DOHH2 (cell line): ENCODE measurements at regions not wholly inside any gene's neighbourhood (a gene's known extent, or its start where the extent isn't known, plus 50 kb on each side); places are given as distances from the start of the nearest gene placed in this dataset.

Experiments used
- H3F3A ChIP-seq: fragments of 200-600 bp; sonication (generic), shearing (Covaris generic); 2 replicates; pipeline ENCODE4 v1.6.0; 2016; ENCODE audit warnings: antibody characterized with exemption, mild to moderate bottlenecking; ENCODE audit not compliant: control insufficient read depth, insufficient read depth
- H3K27ac ChIP-seq: fragments of 200-600 bp; sonication (generic); 2 replicates; pipeline ENCODE4 v1.5.1; 2014; ENCODE audit warnings: low read depth, mild to moderate bottlenecking, low read length, moderate library complexity
- H3K27me3 ChIP-seq: fragments of 200-600 bp; sonication (generic); 2 replicates; pipeline ENCODE4 v1.6.1; 2014; ENCODE audit warnings: mild to moderate bottlenecking, low read length, mixed read lengths; ENCODE audit not compliant: control insufficient read depth
- H3K36me3 ChIP-seq: fragments of 200-600 bp; sonication (generic); 2 replicates; pipeline ENCODE4 v1.6.1; 2014; ENCODE audit warnings: mild to moderate bottlenecking, low read length, moderate library complexity, mixed read lengths; ENCODE audit not compliant: control insufficient read depth
- H3K4me1 ChIP-seq: fragments of 200-600 bp; sonication (generic); 2 replicates; pipeline ENCODE4 v1.6.1; 2014; ENCODE audit warnings: mild to moderate bottlenecking, low read length, mixed read lengths; ENCODE audit not compliant: control insufficient read depth
- H3K4me2 ChIP-seq: fragments of 200-600 bp; sonication (generic); 2 replicates; pipeline ENCODE4 v1.6.0; 2014; ENCODE audit warnings: mild to moderate bottlenecking, low read length, moderate library complexity
- H3K4me3 ChIP-seq: fragments of 200-600 bp; sonication (generic); 2 replicates; pipeline ENCODE4 v1.5.1; 2014; ENCODE audit warnings: mild to moderate bottlenecking, low read length, mixed read lengths
- H3K79me2 ChIP-seq: fragments of 200-600 bp; sonication (generic); 2 replicates; pipeline ENCODE4 v1.6.1; 2014; ENCODE audit warnings: mild to moderate bottlenecking, low read length, mixed read lengths; ENCODE audit not compliant: control insufficient read depth
- H3K9me2 ChIP-seq: fragments of 200-600 bp; sonication (generic); replicated peaks from 2 replicates; pipeline ENCODE4 v1.6.1; 2014; ENCODE audit warnings: mild to moderate bottlenecking, low read length, mixed read lengths; ENCODE audit not compliant: control insufficient read depth
- H3K9me3 ChIP-seq: fragments of 200-600 bp; sonication (generic); 2 replicates; pipeline ENCODE4 v1.6.1; 2014; ENCODE audit warnings: antibody characterized with exemption, low read length, mixed read lengths; ENCODE audit not compliant: control insufficient read depth, insufficient read depth
- H4K20me1 ChIP-seq: fragments of 200-600 bp; sonication (generic); 2 replicates; pipeline ENCODE4 v1.6.0; 2014; ENCODE audit warnings: low read depth, mild to moderate bottlenecking, antibody characterized with exemption, low read length, moderate library complexity; ENCODE audit not compliant: control insufficient read depth, insufficient read depth
- EZH2phosphoT487 ChIP-seq: fragments of 200-600 bp; sonication (generic); IDR thresholded peaks from 2 replicates; pipeline ENCODE4 v1.6.1; 2017; ENCODE audit warnings: borderline replicate concordance, mild to moderate bottlenecking, antibody characterized with exemption, low read length, moderate library complexity, mixed read lengths
- TF ChIP-seq, protein P1 (sequence below): fragments of 200-600 bp; sonication (generic); IDR thresholded peaks from one replicate; pipeline ENCODE4 v1.5.1; 2014; ENCODE audit warnings: antibody characterized with exemption, mild to moderate bottlenecking, low read depth, low read length; ENCODE audit not compliant: poor library complexity, severe bottlenecking

DNA sequence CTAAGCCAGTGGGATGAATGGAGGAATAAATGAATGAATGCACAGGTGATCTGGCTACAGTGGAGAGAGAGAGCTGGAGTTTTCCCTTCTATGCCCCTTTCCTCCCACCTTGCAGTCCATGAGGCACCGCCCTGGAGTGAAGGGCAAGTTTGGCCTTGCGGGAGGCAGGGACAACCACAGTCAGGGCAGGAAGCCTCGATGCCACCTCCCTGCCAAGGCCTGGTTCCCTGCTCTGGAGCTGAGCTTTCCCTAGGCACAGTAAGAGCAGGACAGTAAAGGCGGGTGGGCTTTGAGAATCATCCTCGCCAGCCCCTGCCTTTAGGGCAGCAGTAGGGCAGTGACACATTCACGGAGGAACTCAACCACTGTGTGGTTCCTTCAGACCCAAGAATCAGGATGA, 72.6 kb downstream of the RBFOX3 start:
- Histone ChIP-seq H3K4me2 (no peak overlapping the region), H3K9me3 (no peaks in the 10 kb centered on the region), H3K9me2 (no peaks in the 10 kb centered on the region), H3K27ac (no peak overlapping the region), H4K20me1 (no peaks in the 10 kb centered on the region), H3K4me3 (no peak overlapping the region), H3K4me1 (no peaks in the 10 kb centered on the region), H3F3A (no peaks in the 10 kb centered on the region), H3K27me3 (no peaks in the 10 kb centered on the region), H3K79me2 (no peaks in the 10 kb centered on the region), H3K36me3 (no peaks in the 10 kb centered on the region)
- TF ChIP-seq, protein P1, sequence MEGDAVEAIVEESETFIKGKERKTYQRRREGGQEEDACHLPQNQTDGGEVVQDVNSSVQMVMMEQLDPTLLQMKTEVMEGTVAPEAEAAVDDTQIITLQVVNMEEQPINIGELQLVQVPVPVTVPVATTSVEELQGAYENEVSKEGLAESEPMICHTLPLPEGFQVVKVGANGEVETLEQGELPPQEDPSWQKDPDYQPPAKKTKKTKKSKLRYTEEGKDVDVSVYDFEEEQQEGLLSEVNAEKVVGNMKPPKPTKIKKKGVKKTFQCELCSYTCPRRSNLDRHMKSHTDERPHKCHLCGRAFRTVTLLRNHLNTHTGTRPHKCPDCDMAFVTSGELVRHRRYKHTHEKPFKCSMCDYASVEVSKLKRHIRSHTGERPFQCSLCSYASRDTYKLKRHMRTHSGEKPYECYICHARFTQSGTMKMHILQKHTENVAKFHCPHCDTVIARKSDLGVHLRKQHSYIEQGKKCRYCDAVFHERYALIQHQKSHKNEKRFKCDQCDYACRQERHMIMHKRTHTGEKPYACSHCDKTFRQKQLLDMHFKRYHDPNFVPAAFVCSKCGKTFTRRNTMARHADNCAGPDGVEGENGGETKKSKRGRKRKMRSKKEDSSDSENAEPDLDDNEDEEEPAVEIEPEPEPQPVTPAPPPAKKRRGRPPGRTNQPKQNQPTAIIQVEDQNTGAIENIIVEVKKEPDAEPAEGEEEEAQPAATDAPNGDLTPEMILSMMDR = no peak
- no peak for TF ChIP-seq EZH2phosphoT487

DNA sequence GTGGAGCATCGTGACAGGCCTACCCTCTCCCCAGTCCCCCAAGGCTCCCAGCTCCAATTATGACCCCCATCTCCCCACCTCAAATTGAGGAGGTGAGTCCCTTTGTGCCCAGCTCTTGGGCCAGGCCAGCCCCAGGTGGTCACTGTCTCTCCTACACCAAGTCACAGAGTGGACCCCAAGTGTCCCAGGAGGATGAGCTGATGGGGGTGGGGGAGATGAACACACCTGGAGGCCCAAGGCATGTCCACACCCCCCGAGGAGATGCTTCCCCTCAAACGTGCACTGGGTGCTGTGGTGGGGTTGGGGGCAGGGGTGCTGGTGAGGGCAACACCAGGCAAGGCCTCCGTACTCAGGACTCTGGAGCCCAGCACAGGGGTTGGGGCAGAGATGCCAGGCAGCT, 73.2 kb downstream of the RBFOX3 start:
- no peak overlapping the region for H3K4me2 ChIP-seq

DNA sequence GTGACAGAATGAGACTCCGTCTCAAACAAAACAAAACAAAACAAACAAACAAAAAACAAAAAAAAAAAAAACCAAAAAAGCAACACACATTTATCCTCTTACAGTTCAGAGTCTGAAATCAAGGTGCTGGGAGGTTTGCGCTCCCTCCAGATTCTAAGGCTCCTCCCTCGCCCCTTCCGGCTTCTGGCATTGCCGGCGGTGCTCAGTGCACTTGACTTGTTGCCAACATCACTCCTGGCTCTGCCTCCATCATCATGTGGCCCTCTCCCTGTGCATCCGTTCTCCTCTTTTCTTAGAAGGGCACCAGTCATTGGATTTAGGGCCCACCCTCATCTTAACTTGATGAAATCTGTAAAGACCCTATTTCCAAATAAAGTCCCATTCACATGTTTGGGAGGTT, 73.8 kb downstream of the RBFOX3 start:
- Histone ChIP-seq H3K36me3 (no peaks in the 10 kb centered on the region), H3K9me3 (no peaks in the 10 kb centered on the region), H3K27ac (no peak overlapping the region), H3K4me2 (no peak overlapping the region), H3K27me3 (no peaks in the 10 kb centered on the region), H3K79me2 (no peaks in the 10 kb centered on the region), H3K9me2 (no peaks in the 10 kb centered on the region), H4K20me1 (no peaks in the 10 kb centered on the region), H3K4me3 (no peak overlapping the region), H3F3A (no peaks in the 10 kb centered on the region), H3K4me1 (no peaks in the 10 kb centered on the region)
- no peak for TF ChIP-seq EZH2phosphoT487
- TF ChIP-seq, protein P1 = no peak

More for the DNA sequence above, 73.2 kb downstream of the RBFOX3 start:
- Histone ChIP-seq H3K4me3 (no peak overlapping the region), H3F3A (no peaks in the 10 kb centered on the region), H3K9me3 (no peaks in the 10 kb centered on the region), H3K79me2 (no peaks in the 10 kb centered on the region), H3K36me3 (no peaks in the 10 kb centered on the region), H4K20me1 (no peaks in the 10 kb centered on the region), H3K4me1 (no peaks in the 10 kb centered on the region), H3K27ac (no peak overlapping the region), H3K9me2 (no peaks in the 10 kb centered on the region), H3K27me3 (no peaks in the 10 kb centered on the region)
- TF ChIP-seq EZH2phosphoT487 = no peak
- TF ChIP-seq, protein P1 = no peak
